Mesenchymal stem cell (in vitro differentiated cells and primary cell): ENCODE measurements at regions not wholly inside any gene's neighbourhood (a gene's known extent, or its start where the extent isn't known, plus 50 kb on each side); places are given as distances from the start of the nearest gene placed in this dataset.

Experiments used
- DNase-seq: peaks from one replicate; pipeline ENCODE4 v3.0.0-alpha.2; 2013
- H2AFZ ChIP-seq: one replicate; pipeline ENCODE4 v1.6.1; 2013; ENCODE audit warnings: low read depth, mild to moderate bottlenecking, control low read depth, inconsistent platforms, low read length, moderate library complexity
- H2AK5ac ChIP-seq: 2 replicates; pipeline ENCODE4 v1.6.1; 2013; ENCODE audit warnings: low read length, moderate library complexity, mild to moderate bottlenecking, inconsistent platforms; ENCODE audit not compliant: severe bottlenecking
- H2BK120ac ChIP-seq: one replicate; pipeline ENCODE4 v1.6.1; 2013; ENCODE audit warnings: low read depth, mild to moderate bottlenecking, inconsistent platforms, low read length, moderate library complexity
- H2BK12ac ChIP-seq, 2 experiments: one replicate each; pipeline ENCODE4 v1.6.1; 2013; ENCODE audit warnings: inconsistent platforms in 2 of 2, low read length in 2 of 2, mild to moderate bottlenecking in 2 of 2, moderate library complexity in 2 of 2, control low read depth in 1 of 2
- H2BK15ac ChIP-seq: one replicate; pipeline ENCODE4 v1.6.1; 2013; ENCODE audit warnings: mild to moderate bottlenecking, low read depth, inconsistent platforms; ENCODE audit not compliant: poor library complexity, severe bottlenecking
- H2BK5ac ChIP-seq: 2 replicates; pipeline ENCODE4 v1.6.1; 2013; ENCODE audit warnings: low read depth, mild to moderate bottlenecking, low read length, control low read depth, inconsistent platforms; ENCODE audit not compliant: poor library complexity, severe bottlenecking
- H3K14ac ChIP-seq, 2 experiments: one replicate each; pipeline ENCODE4 v1.6.1; 2013; ENCODE audit warnings: inconsistent platforms in 2 of 2, low read length in 2 of 2, control low read depth in 1 of 2, mild to moderate bottlenecking in 1 of 2, moderate library complexity in 1 of 2
- H3K18ac ChIP-seq, 2 experiments: one replicate each; pipeline ENCODE4 v1.6.1; 2013; ENCODE audit warnings: inconsistent platforms in 2 of 2, low read length in 2 of 2, control low read depth in 1 of 2, low read depth in 1 of 2, mild to moderate bottlenecking in 1 of 2
- H3K23ac ChIP-seq, 2 experiments: one replicate each; pipeline ENCODE4 v1.6.1; 2013; ENCODE audit warnings: inconsistent platforms in 2 of 2, low read length in 2 of 2, mild to moderate bottlenecking in 2 of 2, moderate library complexity in 2 of 2, control low read depth in 1 of 2
- H3K27ac ChIP-seq: 2 replicates; pipeline ENCODE4 v1.5.1; 2013; ENCODE audit warnings: mild to moderate bottlenecking, moderate library complexity, low read length, control low read depth, inconsistent platforms; ENCODE audit not compliant: poor library complexity, severe bottlenecking
- H3K27me3 ChIP-seq, 2 experiments: 2 replicates each; pipeline versions ENCODE4 v1.6.1 to v1.7.0; 2013; ENCODE audit warnings: low read length in 2 of 2, mild to moderate bottlenecking in 2 of 2, moderate library complexity in 2 of 2, control low read depth in 1 of 2, inconsistent platforms in 1 of 2; ENCODE audit not compliant: control insufficient read depth in 1 of 2, insufficient read depth in 1 of 2
- H3K36me3 ChIP-seq, 2 experiments: 2 replicates each; pipeline versions ENCODE4 v1.6.1 to v1.7.0; 2013; ENCODE audit warnings: low read length in 2 of 2, control low read depth in 1 of 2, inconsistent platforms in 1 of 2, low read depth in 1 of 2, mild to moderate bottlenecking in 1 of 2; ENCODE audit not compliant: insufficient read depth in 2 of 2, control insufficient read depth in 1 of 2
- H3K4ac ChIP-seq, 2 experiments: one replicate each; pipeline ENCODE4 v1.6.1; 2013; ENCODE audit warnings: inconsistent platforms in 2 of 2, low read length in 2 of 2, mild to moderate bottlenecking in 2 of 2, moderate library complexity in 2 of 2, control low read depth in 1 of 2, low read depth in 1 of 2
- H3K4me1 ChIP-seq: 2 replicates; pipeline ENCODE4 v1.6.1; 2013; ENCODE audit warnings: low read depth, low read length, control low read depth; ENCODE audit not compliant: control insufficient read depth, insufficient read depth
- H3K4me2 ChIP-seq: 2 replicates; pipeline ENCODE4 v1.6.1; 2013; ENCODE audit warnings: low read length, mild to moderate bottlenecking, inconsistent platforms; ENCODE audit not compliant: poor library complexity, severe bottlenecking
- H3K4me3 ChIP-seq, 2 experiments: 2 replicates each; pipeline versions ENCODE4 v1.5.1 to v1.7.0; 2013; ENCODE audit warnings: low read length in 2 of 2, mild to moderate bottlenecking in 2 of 2, control low read depth in 1 of 2, low read depth in 1 of 2; ENCODE audit not compliant: insufficient read depth in 1 of 2
- H3K79me1 ChIP-seq: replicated peaks from 2 replicates; pipeline ENCODE4 v1.6.1; 2013; ENCODE audit warnings: mild to moderate bottlenecking, control low read depth, low read length, inconsistent platforms; ENCODE audit not compliant: poor library complexity, severe bottlenecking
- H3K9ac ChIP-seq: 2 replicates; pipeline ENCODE4 v1.7.0; 2013; ENCODE audit warnings: mild to moderate bottlenecking, low read length, moderate library complexity
- H3K9me3 ChIP-seq: 2 replicates; pipeline ENCODE4 v1.7.0; 2013; ENCODE audit warnings: mild to moderate bottlenecking, low read length; ENCODE audit not compliant: control insufficient read depth
- H4K8ac ChIP-seq: one replicate; pipeline ENCODE4 v1.6.1; 2013; ENCODE audit warnings: inconsistent platforms, mild to moderate bottlenecking, low read length, moderate library complexity
- H4K91ac ChIP-seq: one replicate; pipeline ENCODE4 v1.6.1; 2013; ENCODE audit warnings: mild to moderate bottlenecking, low read length, inconsistent platforms
- WGBS: methylation state at CpG from one replicate; pipeline ENCODE4 v1.1.7; 2013; ENCODE audit warnings: mixed read lengths; 5-methylcytosine and 5-hydroxymethylcytosine counted together

- Histone ChIP-seq H4K91ac (no peak overlapping the region), H3K4me3 (no peak overlapping the region), H2BK12ac (no peak overlapping the region), H3K27me3 (peaks cover 0 to 11% of the 10 kb centered on the region in 2 experiments), H3K4me2 (no peak overlapping the region), H3K79me1 (no peaks in the 10 kb centered on the region), H2BK120ac (no peak overlapping the region), H3K23ac (no peak overlapping the region), H4K8ac (no peak overlapping the region), H2AFZ (no peak overlapping the region), H2BK15ac (no peak overlapping the region), H3K4me1 (no peaks in the 10 kb centered on the region), H3K36me3 (no peaks in the 10 kb centered on the region), H2BK5ac (no peak overlapping the region), H3K14ac (no peak overlapping the region), H3K4ac (no peak overlapping the region), H2AK5ac (no peak overlapping the region), H3K18ac (no peak overlapping the region), H3K27ac (no peak overlapping the region), H3K9me3 (no peaks in the 10 kb centered on the region), H3K9ac (no peak overlapping the region)
- no peak for DNase-seq
Observed at GRCh38 chr10:89915968-89916367, 214.6 kb downstream of the KIF20B start.

GRCh38 chr10:89916468-89917215, 215.3 kb downstream of the KIF20B start:
- WGBS: 86% methylated on average over 1 of the region's 1 CpG
- H2BK12ac ChIP-seq: no peak overlapping the region
- H3K4me1 ChIP-seq: no peaks in the 10 kb centered on the region
- no peak overlapping the region for H2AK5ac ChIP-seq
- no peak overlapping the region for H4K91ac ChIP-seq
- no peak overlapping the region for H3K23ac ChIP-seq
- no peak overlapping the region for H2BK5ac ChIP-seq
- H3K14ac ChIP-seq: no peak overlapping the region
- H3K36me3 ChIP-seq: no peaks in the 10 kb centered on the region
- no peak overlapping the region for H2BK120ac ChIP-seq
- no peak overlapping the region for H2AFZ ChIP-seq
- peaks cover 0 to 12% of the 10 kb centered on the region in 2 experiments for H3K27me3 ChIP-seq
- no peak overlapping the region for H2BK15ac ChIP-seq
- no peak overlapping the region for H3K4ac ChIP-seq
- H3K9me3 ChIP-seq: no peaks in the 10 kb centered on the region
- no peaks in the 10 kb centered on the region for H3K79me1 ChIP-seq
- H3K4me3 ChIP-seq: no peak overlapping the region
- no peak overlapping the region for H3K27ac ChIP-seq
- no peak overlapping the region for H3K9ac ChIP-seq
- H3K18ac ChIP-seq: no peak overlapping the region
- DNase-seq: no peak
- H4K8ac ChIP-seq: no peak overlapping the region
- H3K4me2 ChIP-seq: no peak overlapping the region

GRCh38 chr10:89921403-89921802, 220.0 kb downstream of the KIF20B start:
- H3K9me3 ChIP-seq: no peaks in the 10 kb centered on the region
- no peak overlapping the region for H3K14ac ChIP-seq
- no peak overlapping the region for H3K4ac ChIP-seq
- H4K91ac ChIP-seq: no peak overlapping the region
- no peak overlapping the region for H4K8ac ChIP-seq
- H3K79me1 ChIP-seq: no peaks in the 10 kb centered on the region
- no peak overlapping the region for H2BK12ac ChIP-seq
- H2BK15ac ChIP-seq: no peak overlapping the region
- no peak overlapping the region for H2BK5ac ChIP-seq
- no peak overlapping the region for H3K4me2 ChIP-seq
- no peak overlapping the region for H2AK5ac ChIP-seq
- H3K27me3 ChIP-seq: peaks cover 0 to 8% of the 10 kb centered on the region in 2 experiments
- no peaks in the 10 kb centered on the region for H3K4me1 ChIP-seq
- no peak overlapping the region for H2AFZ ChIP-seq
- no peak overlapping the region for H3K4me3 ChIP-seq
- no peak overlapping the region for H3K23ac ChIP-seq
- WGBS: 67% methylated on average over 4 of the region's 5 CpGs
- no peak overlapping the region for H2BK120ac ChIP-seq
- no peaks in the 10 kb centered on the region for H3K36me3 ChIP-seq
- no peak overlapping the region for H3K9ac ChIP-seq
- no peak for DNase-seq
- no peak overlapping the region for H3K18ac ChIP-seq
- no peak overlapping the region for H3K27ac ChIP-seq

GRCh38 chr10:89923661-89924060, 222.3 kb downstream of the KIF20B start:
- DNase-seq: no peak
- Histone ChIP-seq H3K4ac (no peak overlapping the region), H3K18ac (no peak overlapping the region), H2AFZ (no peak overlapping the region), H2AK5ac (no peak overlapping the region), H3K27me3 (peaks cover 0 to 8% of the 10 kb centered on the region in 2 experiments), H3K4me2 (no peak overlapping the region), H3K4me3 (no peak overlapping the region), H4K91ac (no peak overlapping the region), H3K79me1 (no peaks in the 10 kb centered on the region), H3K9me3 (no peaks in the 10 kb centered on the region), H2BK12ac (no peak overlapping the region), H2BK5ac (no peak overlapping the region), H3K9ac (no peak overlapping the region), H2BK120ac (no peak overlapping the region), H3K27ac (no peak overlapping the region), H2BK15ac (no peak overlapping the region), H3K4me1 (no peaks in the 10 kb centered on the region), H3K36me3 (no peaks in the 10 kb centered on the region), H4K8ac (no peak overlapping the region), H3K14ac (no peak overlapping the region), H3K23ac (no peak overlapping the region)
- no CpG with 5 or more reads among the region's 1 CpG for WGBS
